B cell (primary cell): ENCODE measurements at regions not wholly inside any gene's neighbourhood (a gene's known extent, or its start where the extent isn't known, plus 50 kb on each side); places are given as distances from the start of the nearest gene placed in this dataset.
"Not testable (repeated sequence)": the region's sequence is repeated elsewhere in the genome, so short reads cannot be mapped to it uniquely, and the experiment has no call there.

Source experiments
- ATAC-seq: fragments of 200-7000 bp; cut with Tn5 transposase; one replicate; pipeline ENCODE4 v1.10.0; 2021; ENCODE audit warnings: low read depth, mild to moderate bottlenecking, moderate number of reproducible peaks, moderate library complexity
- CTCF ChIA-PET: fragments of 350-600 bp; sonication (Branson Sonifier 250); formaldehyde crosslinking; loops from one replicate; lab custom pipeline; 2021; ENCODE audit warnings: antibody characterized with exemption, inconsistent platforms; lab: Charles Lee
- POLR2A ChIA-PET: fragments of 350-600 bp; sonication (Branson Sonifier 250); formaldehyde crosslinking; loops from one replicate; lab custom pipeline; 2021; ENCODE audit warnings: antibody characterized with exemption; lab: Charles Lee
- DNase-seq: peaks from one replicate; pipeline ENCODE4 v3.0.0; 2013
- H2AFZ ChIP-seq: 2 replicates; pipeline ENCODE4 v1.6.1; 2012; ENCODE audit warnings: mild to moderate bottlenecking, low read depth, low read length; ENCODE audit not compliant: insufficient read depth, poor library complexity, severe bottlenecking
- H3K27ac ChIP-seq, 2 donors: 1 replicate in 1 of 2; 2 replicates in 1 of 2; pipeline ENCODE4 v1.5.1; 2012 to 2013; ENCODE audit warnings: low read length in 2 of 2, mild to moderate bottlenecking in 2 of 2, moderate library complexity in 1 of 2
- H3K27me3 ChIP-seq, 4 experiments: fragments of 200-600 bp in 1 of 4; sonication (generic) in 1 of 4; replicated peaks in 1 of 4; 1 replicate in 2 of 4; 2 replicates in 2 of 4; pipeline versions ENCODE4 v1.6.1 to v1.7.0; 2013 to 2016; ENCODE audit warnings: low read length in 3 of 4, mild to moderate bottlenecking in 2 of 4, mixed read lengths in 1 of 4, moderate library complexity in 1 of 4; ENCODE audit not compliant: insufficient read depth in 4 of 4, control insufficient read depth in 3 of 4; ENCODE audit errors: control extremely low read depth in 1 of 4
- H3K36me3 ChIP-seq, 2 experiments: replicated peaks in 1 of 2; 1 replicate in 1 of 2; 2 replicates in 1 of 2; pipeline versions ENCODE4 v1.6.1 to v1.7.1; 2013; ENCODE audit warnings: low read length in 1 of 2; ENCODE audit not compliant: insufficient read depth in 2 of 2, control insufficient read depth in 1 of 2; ENCODE audit errors: control extremely low read depth in 1 of 2, extremely low read depth in 1 of 2
- H3K4me1 ChIP-seq, 2 donors: fragments of 200-600 bp in 1 of 2; sonication (generic) in 1 of 2; 1 replicate in 1 of 2; 2 replicates in 1 of 2; pipeline versions ENCODE4 v1.5.1 to v1.6.1; 2013 to 2017; ENCODE audit warnings: low read length in 2 of 2; ENCODE audit not compliant: control insufficient read depth in 2 of 2, insufficient read depth in 2 of 2
- H3K4me2 ChIP-seq: replicated peaks from 2 replicates; pipeline ENCODE3; 2012; ENCODE audit warnings: mild to moderate bottlenecking, low read depth, low read length; ENCODE audit not compliant: poor library complexity, severe bottlenecking
- H3K4me3 ChIP-seq, 5 experiments: fragments of 200-600 bp in 1 of 5; sonication (generic) in 1 of 5; 1 replicate in 3 of 5; 2 replicates in 2 of 5; pipeline versions ENCODE4 v1.5.1 to v1.7.0; 2011 to 2016; ENCODE audit warnings: low read length in 4 of 5, mild to moderate bottlenecking in 4 of 5, low read depth in 2 of 5, control low read depth in 1 of 5, moderate library complexity in 1 of 5; ENCODE audit not compliant: insufficient read depth in 1 of 5; ENCODE audit errors: control extremely low read depth in 1 of 5, extremely low read depth in 1 of 5
- H3K79me2 ChIP-seq: fragments of 200-600 bp; sonication (generic); one replicate; pipeline ENCODE4 v1.6.0; 2016; ENCODE audit warnings: low read length; ENCODE audit not compliant: control insufficient read depth, insufficient read depth
- H3K9ac ChIP-seq: fragments of 200-600 bp; sonication (generic); 2 replicates; pipeline ENCODE4 v1.6.1; 2017; ENCODE audit warnings: mild to moderate bottlenecking, low read length, moderate library complexity
- H3K9me3 ChIP-seq, 3 donors: one replicate each; pipeline versions ENCODE4 v1.6.1 to v1.7.1; 2013; ENCODE audit warnings: low read length in 2 of 3; ENCODE audit not compliant: control insufficient read depth in 2 of 3, insufficient read depth in 1 of 3; ENCODE audit errors: control extremely low read depth in 1 of 3
- H4K20me1 ChIP-seq: 2 replicates; pipeline ENCODE4 v1.6.0; 2012; ENCODE audit warnings: mild to moderate bottlenecking, low read length; ENCODE audit not compliant: insufficient read depth, control insufficient read depth, poor library complexity, severe bottlenecking
- H3K27ac Mint-ChIP-seq: one replicate; pipeline ENCODE4 v1.8.0; 2021; ENCODE audit warnings: mixed read lengths
- H3K27me3 Mint-ChIP-seq: one replicate; pipeline ENCODE4 v1.8.0; 2021; ENCODE audit warnings: mixed read lengths
- H3K4me1 Mint-ChIP-seq: one replicate; pipeline ENCODE4 v1.8.0; 2021; ENCODE audit warnings: mixed read lengths
- H3K4me3 Mint-ChIP-seq: one replicate; pipeline ENCODE4 v1.8.0; 2021; ENCODE audit warnings: mixed read lengths
- H3K9me3 Mint-ChIP-seq: one replicate; pipeline ENCODE4 v1.8.0; 2022; ENCODE audit warnings: mixed read lengths; ENCODE audit not compliant: insufficient read depth
- CTCF ChIP-seq: fragments of 200-600 bp; IDR thresholded peaks from one replicate; pipeline ENCODE4 v1.8.0; 2022; ENCODE audit warnings: antibody characterized with exemption, mild to moderate bottlenecking
- EZH2 ChIP-seq: IDR thresholded peaks from 2 replicates; pipeline ENCODE4 v1.6.1; 2012; ENCODE audit warnings: borderline replicate concordance, low read depth, mild to moderate bottlenecking, moderate library complexity, low read length; ENCODE audit not compliant: insufficient read depth, poor library complexity, severe bottlenecking
- WGBS: methylation state at CpG from one replicate; pipeline ENCODE4 v1.1.5; 2013; ENCODE audit warnings: missing lambda C conversion rate; ENCODE audit not compliant: insufficient coverage; 5-methylcytosine and 5-hydroxymethylcytosine counted together
- intact Hi-C: fragments of 100-400 bp; cut with micrococcal nuclease; formaldehyde crosslinking; loops from one replicate; pipeline ENCODE4 v1.10.0; 2022

DNA sequence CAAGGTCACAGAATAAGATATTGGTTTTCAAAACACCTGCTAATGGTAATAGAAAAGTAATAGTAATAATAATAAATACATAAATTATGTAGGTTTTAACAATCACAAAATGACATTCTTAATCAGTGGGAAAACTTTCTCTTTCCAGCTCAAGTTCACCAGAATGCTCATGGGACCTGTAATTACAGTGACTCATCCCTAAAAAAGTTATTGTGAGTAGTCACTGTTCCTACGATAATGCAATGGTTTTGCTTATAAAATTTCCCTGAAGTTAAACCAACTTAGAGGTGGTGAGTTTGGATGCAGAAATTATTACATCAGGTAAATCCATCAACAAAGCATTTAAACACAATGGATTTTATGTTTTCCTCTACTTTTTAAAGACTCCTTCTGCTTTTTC, 502.3 kb downstream of the PID1 start:
- H4K20me1 ChIP-seq = no peaks in the 10 kb centered on the region
- no peak overlapping the region for H3K4me3 Mint-ChIP-seq
- CTCF ChIA-PET = no interaction called here
- DNase-seq = no peak
- ATAC-seq = no peak
- no peak overlapping the region for H3K27ac ChIP-seq
- no peak overlapping the region for H3K4me2 ChIP-seq
- no peaks in the 10 kb centered on the region for H3K9me3 Mint-ChIP-seq
- intact Hi-C loops = no loop called here
- H3K36me3 ChIP-seq = no peaks in the 10 kb centered on the region
- POLR2A ChIA-PET = no interaction called here
- WGBS = no CpG with 5 or more reads among the region's 1 CpG
- no peak overlapping the region for H3K27ac Mint-ChIP-seq
- no peak overlapping the region for H3K9ac ChIP-seq
- no peaks in the 10 kb centered on the region for H3K9me3 ChIP-seq
- no peaks in the 10 kb centered on the region for H3K79me2 ChIP-seq
- H2AFZ ChIP-seq = no peak overlapping the region
- no peak overlapping the region for H3K4me3 ChIP-seq
- no peaks in the 10 kb centered on the region for H3K4me1 Mint-ChIP-seq
- no peaks in the 10 kb centered on the region for H3K4me1 ChIP-seq
- TF ChIP-seq EZH2 (no peak), CTCF (no peak)
- H3K27me3 Mint-ChIP-seq = no peaks in the 10 kb centered on the region
- H3K27me3 ChIP-seq = no peaks in the 10 kb centered on the region

DNA sequence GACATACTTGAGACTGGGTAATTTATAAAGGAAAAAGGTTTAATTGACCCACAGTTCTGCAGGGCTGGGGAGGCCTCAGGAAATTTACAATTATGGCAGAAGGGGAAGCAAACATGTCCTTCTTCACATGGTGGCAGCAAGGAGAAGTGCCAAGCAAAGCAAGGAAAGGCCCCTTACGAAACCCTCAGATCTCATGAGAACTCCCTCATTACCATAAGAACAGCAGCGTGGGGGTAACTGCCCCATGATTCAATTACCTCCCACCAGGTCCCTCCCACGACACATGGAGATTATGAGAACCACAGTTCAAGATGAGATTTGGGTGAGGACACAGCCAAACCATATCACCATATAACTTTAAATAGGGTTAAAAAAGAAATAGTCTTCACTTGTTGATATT, 502.9 kb downstream of the PID1 start:
- 100% methylated on average over 1 of the region's 3 CpGs for WGBS
- H3K4me1 Mint-ChIP-seq, H3K4me3 Mint-ChIP-seq, H3K9me3 ChIP-seq, H3K9me3 Mint-ChIP-seq, H2AFZ ChIP-seq, H3K27me3 ChIP-seq, H3K36me3 ChIP-seq, DNase-seq, POLR2A ChIA-PET, ATAC-seq, H4K20me1 ChIP-seq, CTCF ChIA-PET, H3K27me3 Mint-ChIP-seq, H3K4me2 ChIP-seq, H3K9ac ChIP-seq, H3K4me1 ChIP-seq, intact Hi-C loops, H3K27ac ChIP-seq, H3K79me2 ChIP-seq, H3K27ac Mint-ChIP-seq, H3K4me3 ChIP-seq: not testable (repeated sequence)
